22Rv1 (cell line): ENCODE measurements at regions not wholly inside any gene's neighbourhood (a gene's known extent, or its start where the extent isn't known, plus 50 kb on each side); places are given as distances from the start of the nearest gene placed in this dataset.

Experiments used
- H3K27ac ChIP-seq: fragments of 450-650 bp; 2 replicates; pipeline ENCODE4 v1.5.1; 2017
- CTCF ChIP-seq: fragments of 450-650 bp; IDR thresholded peaks from 2 replicates; pipeline ENCODE4 v1.5.1; 2017; ENCODE audit warnings: mild to moderate bottlenecking
- ZFX ChIP-seq: fragments of 450-650 bp; IDR thresholded peaks from 2 replicates; pipeline ENCODE4 v1.6.1; 2017; ENCODE audit warnings: antibody characterized with exemption, borderline replicate concordance

- H3K27ac ChIP-seq: no peak overlapping the region
- TF ChIP-seq ZFX (no peak), CTCF (no peak)
Measured at GRCh38 chr2:41129988-41130387, 678.1 kb upstream of the SLC8A1 start.

- H3K27ac ChIP-seq: no peak overlapping the region
- TF ChIP-seq CTCF: no peak
- TF ChIP-seq ZFX: no peak
Measured at GRCh38 chr2:41137031-41137430, 685.1 kb upstream of the SLC8A1 start.

GRCh38 chr2:41141146-41141791 is 689.4 kb upstream of the SLC8A1 start:
- TF ChIP-seq ZFX (no peak), CTCF (no peak)
- H3K27ac ChIP-seq: no peak overlapping the region

GRCh38 chr2:41142478-41142877 is 690.6 kb upstream of the SLC8A1 start:
- H3K27ac ChIP-seq: no peak overlapping the region
- TF ChIP-seq ZFX (no peak), CTCF (no peak)

GRCh38 chr2:41145066-41145465 is 693.2 kb upstream of the SLC8A1 start:
- no peak for TF ChIP-seq ZFX
- TF ChIP-seq CTCF: no peak
- H3K27ac ChIP-seq: no peak overlapping the region

GRCh38 chr2:41149054-41149453 is 697.2 kb upstream of the SLC8A1 start:
- no peak overlapping the region for H3K27ac ChIP-seq
- TF ChIP-seq CTCF (no peak), ZFX (no peak)

- H3K27ac ChIP-seq: no peak overlapping the region
- TF ChIP-seq ZFX (no peak), CTCF (no peak)
Measured at GRCh38 chr2:41151746-41152145, 699.9 kb upstream of the SLC8A1 start.
